Prostate gland (tissue), 2 donors: ENCODE measurements at regions not wholly inside any gene's neighbourhood (a gene's known extent, or its start where the extent isn't known, plus 50 kb on each side); places are given as distances from the start of the nearest gene placed in this dataset.

Experiments used
- DNase-seq: peaks from one replicate; pipeline ENCODE4 v3.0.0-alpha.2; 2019; ENCODE audit warnings: low spot score
- H3K27ac ChIP-seq, 2 donors: fragments of 200-600 bp; sonication (generic); 2 replicates each; pipeline ENCODE4 v1.5.1; 2017 to 2019
- H3K27me3 ChIP-seq: fragments of 200-600 bp; sonication (generic); replicated peaks from 2 replicates; pipeline ENCODE4 v1.5.1; 2019; ENCODE audit not compliant: insufficient read depth
- H3K36me3 ChIP-seq, 2 donors: fragments of 200-600 bp; sonication (generic); 1 replicate in 1 of 2; 2 replicates in 1 of 2; pipeline versions ENCODE4 v1.5.1 to v1.8.1; 2017 to 2019
- H3K4me1 ChIP-seq: fragments of 200-600 bp; sonication (generic); replicated peaks from 2 replicates; pipeline ENCODE4 v1.5.1; 2019
- H3K4me3 ChIP-seq, 2 donors: fragments of 200-600 bp; sonication (generic); 2 replicates each; pipeline ENCODE4 v1.5.1; 2017 to 2019
- H3K9me3 ChIP-seq: fragments of 200-600 bp; sonication (generic); 2 replicates; pipeline ENCODE4 v1.5.1; 2017
- CTCF ChIP-seq, 4 experiments: fragments of 200-600 bp in 2 of 4; fragments of 450-650 bp in 2 of 4; sonication (generic) in 2 of 4; IDR thresholded peaks; 1 replicate in 3 of 4; 2 replicates in 1 of 4; pipeline ENCODE4 v1.5.1; 2016 to 2019; ENCODE audit warnings: antibody characterized with exemption in 4 of 4, mild to moderate bottlenecking in 2 of 4, moderate library complexity in 2 of 4
- POLR2A ChIP-seq: fragments of 450-650 bp; IDR thresholded peaks from one replicate; pipeline ENCODE4 v1.6.1; 2016; ENCODE audit warnings: antibody characterized with exemption, mild to moderate bottlenecking
- POLR2AphosphoS5 ChIP-seq: sonication (generic); formaldehyde crosslinking; IDR thresholded peaks from one replicate; pipeline ENCODE4 v1.6.1; 2017; ENCODE audit warnings: antibody characterized with exemption
- WGBS: methylation state at CpG from one replicate; pipeline ENCODE4 v1.1.5; 2018; 5-methylcytosine and 5-hydroxymethylcytosine counted together
- intact Hi-C: fragments of 100-400 bp; cut with DNase I; formaldehyde crosslinking; loops from one replicate; pipeline ENCODE4 v1.14.2; 2022

- H3K4me1 ChIP-seq: no peaks in the 10 kb centered on the region
- intact Hi-C loops: no loop called here
- no peak overlapping the region for H3K27ac ChIP-seq
- H3K9me3 ChIP-seq: no peaks in the 10 kb centered on the region
- no peak for DNase-seq
- H3K4me3 ChIP-seq: no peak overlapping the region
- 65% methylated on average over 2 of the region's 2 CpGs for WGBS
- H3K36me3 ChIP-seq: no peaks in the 10 kb centered on the region
- H3K27me3 ChIP-seq: no peaks in the 10 kb centered on the region
- TF ChIP-seq POLR2A (no peak), CTCF (IDR thresholded peaks at IDR 0.05) (no peak), POLR2AphosphoS5 (no peak)
Measured at GRCh38 chr2:175861958-175862357, 140.1 kb downstream of the LNPK start.

- WGBS: 58% methylated on average over 4 of the region's 4 CpGs
- no peak for DNase-seq
- H3K36me3 ChIP-seq: no peaks in the 10 kb centered on the region
- no peaks in the 10 kb centered on the region for H3K4me1 ChIP-seq
- no peaks in the 10 kb centered on the region for H3K27me3 ChIP-seq
- no peaks in the 10 kb centered on the region for H3K9me3 ChIP-seq
- no peak overlapping the region for H3K4me3 ChIP-seq
- H3K27ac ChIP-seq: no peak overlapping the region
- intact Hi-C loops: no loop called here
- TF ChIP-seq CTCF (IDR thresholded peaks at IDR 0.05): no peak
- TF ChIP-seq POLR2AphosphoS5: no peak
- no peak for TF ChIP-seq POLR2A
Measured at GRCh38 chr2:175855794-175856453, 146.1 kb downstream of the LNPK start.

DNA sequence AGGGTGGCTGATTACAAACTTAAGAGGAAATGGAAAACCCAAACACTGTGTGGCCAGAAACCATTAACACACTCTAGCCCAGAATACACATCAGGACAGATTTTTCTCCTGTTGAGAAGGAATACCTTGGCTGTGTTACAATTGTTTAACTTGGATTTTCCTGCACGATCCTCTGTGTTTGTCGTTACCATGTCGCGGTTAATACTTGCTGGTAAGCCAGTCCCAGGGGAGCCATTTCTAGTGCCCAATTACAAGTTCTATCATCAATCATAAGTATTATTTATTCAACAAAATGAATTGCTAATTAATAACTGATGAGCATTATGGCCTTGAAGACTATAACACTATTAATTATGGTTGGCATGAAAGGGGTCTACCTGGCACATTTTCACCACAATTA lies 146.8 kb downstream of the LNPK start:
- H3K4me3 ChIP-seq: no peak overlapping the region
- H3K9me3 ChIP-seq: no peaks in the 10 kb centered on the region
- no peak for DNase-seq
- no peaks in the 10 kb centered on the region for H3K4me1 ChIP-seq
- H3K27me3 ChIP-seq: no peaks in the 10 kb centered on the region
- H3K36me3 ChIP-seq: no peaks in the 10 kb centered on the region
- intact Hi-C loops: no loop called here
- H3K27ac ChIP-seq: no peak overlapping the region
- TF ChIP-seq CTCF (IDR thresholded peaks at IDR 0.05) (no peak), POLR2A (no peak), POLR2AphosphoS5 (no peak)
- WGBS: 61% methylated on average over 4 of the region's 4 CpGs

DNA sequence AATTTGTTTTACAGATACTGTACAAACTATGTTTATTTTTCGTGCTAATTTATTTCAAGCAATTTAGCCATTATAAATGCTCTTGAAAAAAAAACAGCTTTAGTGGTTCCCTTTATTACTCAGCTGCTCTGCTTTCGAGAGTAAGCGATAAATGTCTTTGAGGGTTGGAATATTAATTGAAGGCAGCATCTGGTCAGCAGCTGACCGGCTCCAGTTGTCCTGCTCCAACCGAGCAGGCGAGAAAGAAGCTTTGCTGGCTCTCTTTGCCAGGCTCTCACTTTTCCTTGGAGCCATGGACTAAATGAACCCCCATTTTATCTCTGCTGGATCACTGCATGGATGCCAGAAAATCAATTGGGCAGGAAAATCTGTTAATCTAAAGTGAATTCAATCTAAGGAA lies 147.4 kb downstream of the LNPK start:
- TF ChIP-seq CTCF (IDR thresholded peaks at IDR 0.05) (no peak), POLR2A (no peak), POLR2AphosphoS5 (no peak)
- Histone ChIP-seq H3K27me3 (no peaks in the 10 kb centered on the region), H3K9me3 (no peaks in the 10 kb centered on the region), H3K4me1 (no peaks in the 10 kb centered on the region), H3K36me3 (no peaks in the 10 kb centered on the region), H3K27ac (no peak overlapping the region), H3K4me3 (no peak overlapping the region)
- intact Hi-C loops: no loop called here
- no peak for DNase-seq
- WGBS: 53% methylated on average over 6 of the region's 6 CpGs

GRCh38 chr2:175854129-175854528 lies 147.9 kb downstream of the LNPK start:
- Histone ChIP-seq H3K27ac (no peak overlapping the region), H3K4me1 (no peaks in the 10 kb centered on the region), H3K36me3 (no peaks in the 10 kb centered on the region), H3K4me3 (no peak overlapping the region), H3K9me3 (no peaks in the 10 kb centered on the region), H3K27me3 (no peaks in the 10 kb centered on the region)
- WGBS: 37% methylated on average over 3 of the region's 3 CpGs
- no peak for TF ChIP-seq POLR2AphosphoS5
- no peak for TF ChIP-seq CTCF (IDR thresholded peaks at IDR 0.05)
- TF ChIP-seq POLR2A: no peak
- DNase-seq: no peak
- intact Hi-C loops: no loop called here
